ENCODE measurements at regions not wholly inside any gene's neighbourhood (a gene's known extent, or its start where the extent isn't known, plus 50 kb on each side); places are given as distances from the start of the nearest gene placed in this dataset.

DNA sequence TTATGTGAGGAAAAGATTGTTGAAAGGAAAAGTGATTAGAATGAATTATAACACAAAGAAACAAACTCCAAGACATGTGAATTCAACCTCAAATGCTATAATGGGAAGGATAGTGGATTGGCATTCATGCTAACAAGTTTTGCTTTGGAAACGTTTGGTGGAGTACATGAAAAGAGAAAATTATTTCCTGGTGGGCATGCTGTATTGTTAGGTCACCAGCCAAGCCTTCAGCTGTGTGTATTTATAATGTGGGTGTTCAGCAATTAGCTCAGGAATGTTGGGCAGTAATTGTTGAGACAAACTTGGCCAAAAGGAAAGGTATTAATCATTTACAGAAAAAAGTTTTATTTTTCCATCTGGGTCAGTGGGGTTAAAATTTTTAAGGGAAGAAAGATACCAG, 198.9 kb upstream of the ARSJ start:
- H3K4me3 ChIP-seq (ENCODE audit: low read depth, low read length), result no peak overlapping the region
- no peak for TF ChIP-seq CTCF (IDR thresholded peaks at IDR 0.05; ENCODE audit: low read depth, low read length)

DNA sequence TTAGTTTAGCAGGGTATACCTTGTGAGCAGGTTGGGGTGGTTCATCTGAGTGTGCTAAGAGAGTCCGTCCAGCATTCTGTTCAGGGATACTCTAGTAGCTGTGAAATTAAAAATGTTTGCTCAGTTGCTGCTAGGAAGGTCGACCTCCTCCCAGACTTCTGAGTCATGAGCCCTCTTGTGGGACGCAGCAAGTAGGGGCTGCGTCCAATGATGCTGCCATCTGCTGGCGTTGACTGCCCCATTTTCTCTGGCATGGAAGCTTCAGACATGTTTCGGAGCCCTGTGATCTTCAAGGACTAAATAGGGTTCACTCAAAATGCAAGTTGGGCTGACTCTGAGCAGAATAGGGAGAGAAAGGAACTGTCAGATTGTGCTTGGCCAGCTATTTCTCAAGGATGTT, 201.0 kb upstream of the ARSJ start:
- H3K4me3 ChIP-seq (ENCODE audit: low read depth, low read length), result no peak overlapping the region
- peak; percentile 52 for TF ChIP-seq CTCF (IDR thresholded peaks at IDR 0.05; ENCODE audit: low read depth, low read length)

DNA sequence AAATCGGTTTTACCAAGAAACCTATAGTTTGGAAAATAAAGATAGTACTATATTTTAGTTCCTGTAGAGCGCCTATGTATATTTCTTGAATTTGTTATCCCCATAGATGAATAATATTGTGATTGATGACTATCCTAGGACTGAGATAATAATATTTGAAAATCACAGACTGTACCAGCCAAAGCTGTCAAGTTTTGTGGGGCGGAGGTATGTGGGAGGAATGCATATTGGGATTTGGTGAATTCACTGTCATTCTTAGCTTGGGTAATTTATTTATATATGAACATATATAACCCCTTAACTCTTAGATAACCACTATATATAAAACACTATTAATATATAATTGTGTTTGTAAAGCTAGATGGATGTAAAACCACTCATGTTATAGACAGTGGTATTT, 205.5 kb upstream of the ARSJ start:
- TF ChIP-seq CTCF (IDR thresholded peaks at IDR 0.05; ENCODE audit: low read depth, low read length), result no peak
- no peak overlapping the region for H3K4me3 ChIP-seq (ENCODE audit: low read depth, low read length)

DNA sequence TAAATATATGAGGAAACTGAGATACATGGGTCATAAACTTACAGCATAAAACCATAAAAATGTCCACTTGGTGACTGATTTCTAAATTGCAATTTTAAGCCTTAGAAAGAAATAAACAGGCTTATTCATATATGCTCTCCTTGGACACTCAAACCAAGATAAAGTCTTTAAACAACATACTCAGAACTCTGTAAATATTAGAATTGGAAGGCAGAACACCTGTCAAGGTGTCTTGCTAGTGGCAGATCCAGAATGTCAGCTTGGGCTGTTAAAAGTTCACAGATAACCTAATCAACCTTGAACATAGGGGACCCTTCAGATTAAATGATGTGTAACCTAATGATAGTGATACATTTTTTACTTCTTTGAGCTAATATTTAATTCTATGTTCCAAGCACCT, 208.1 kb upstream of the ARSJ start:
- TF ChIP-seq CTCF (IDR thresholded peaks at IDR 0.05; ENCODE audit: low read depth, low read length), result no peak
- H3K4me3 ChIP-seq (ENCODE audit: low read depth, low read length), result no peak overlapping the region

DNA sequence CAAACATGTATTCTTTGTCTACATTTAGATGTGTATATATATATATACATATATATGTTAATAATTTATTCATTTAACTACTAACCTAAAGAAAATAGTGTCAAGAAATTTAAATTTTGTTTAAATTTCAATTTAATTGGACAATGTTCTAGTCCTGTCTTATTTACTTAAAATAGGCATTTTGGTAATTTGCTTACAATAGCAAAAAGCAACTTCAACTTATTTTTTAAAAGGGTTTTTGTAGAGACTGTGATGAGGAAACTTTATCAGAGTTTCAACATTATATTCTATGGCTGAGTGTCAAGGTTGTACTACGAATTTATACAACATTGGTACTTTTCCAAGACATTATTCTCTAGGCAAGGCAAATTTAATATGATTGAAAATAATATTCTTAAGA, 212.0 kb upstream of the ARSJ start:
- no peak overlapping the region for H3K4me3 ChIP-seq (ENCODE audit: low read depth, low read length)
- TF ChIP-seq CTCF (IDR thresholded peaks at IDR 0.05; ENCODE audit: low read depth, low read length), result no peak

GRCh38 chr4:114192854-114193253, 213.4 kb upstream of the ARSJ start:
- H3K4me3 ChIP-seq (ENCODE audit: low read depth, low read length), result no peak overlapping the region
- TF ChIP-seq CTCF (IDR thresholded peaks at IDR 0.05; ENCODE audit: low read depth, low read length), result no peak

GRCh38 chr4:114193624-114194399, 214.4 kb upstream of the ARSJ start:
- no peak for TF ChIP-seq CTCF (IDR thresholded peaks at IDR 0.05; ENCODE audit: low read depth, low read length)
- H3K4me3 ChIP-seq (ENCODE audit: low read depth, low read length), result no peak overlapping the region
